Mesothelial cell of epicardium (in vitro differentiated cells): ENCODE measurements at regions not wholly inside any gene's neighbourhood (a gene's known extent, or its start where the extent isn't known, plus 50 kb on each side); places are given as distances from the start of the nearest gene placed in this dataset.

Experiments
- DNase-seq, 2 experiments: peaks; one replicate each; pipeline ENCODE4 v3.0.0; 2021; ENCODE audit warnings: low spot score in 2 of 2; ENCODE audit not compliant: unreplicated experiment in 2 of 2
- H3K27ac Mint-ChIP-seq: 2 replicates; pipeline ENCODE4 v1.8.0; 2021; ENCODE audit warnings: mixed read lengths
- H3K27me3 Mint-ChIP-seq: 2 replicates; pipeline ENCODE4 v1.8.0; 2021; ENCODE audit warnings: low read depth, mixed read lengths
- H3K36me3 Mint-ChIP-seq: 2 replicates; pipeline ENCODE4 v1.8.0; 2021; ENCODE audit warnings: mixed read lengths
- H3K4me1 Mint-ChIP-seq: 2 replicates; pipeline ENCODE4 v1.8.0; 2021; ENCODE audit warnings: mixed read lengths
- H3K4me3 Mint-ChIP-seq: 2 replicates; pipeline ENCODE4 v1.8.0; 2021; ENCODE audit warnings: mild to moderate bottlenecking, moderate library complexity, mixed read lengths
- H3K9me3 Mint-ChIP-seq: 2 replicates; pipeline ENCODE4 v1.8.0; 2021; ENCODE audit warnings: mixed read lengths
- CTCF ChIP-seq: fragments of 200-600 bp; sonication (generic); IDR thresholded peaks from one replicate; pipeline ENCODE4 v1.5.0; 2021; ENCODE audit warnings: antibody characterized with exemption; ENCODE audit not compliant: unreplicated experiment

DNA sequence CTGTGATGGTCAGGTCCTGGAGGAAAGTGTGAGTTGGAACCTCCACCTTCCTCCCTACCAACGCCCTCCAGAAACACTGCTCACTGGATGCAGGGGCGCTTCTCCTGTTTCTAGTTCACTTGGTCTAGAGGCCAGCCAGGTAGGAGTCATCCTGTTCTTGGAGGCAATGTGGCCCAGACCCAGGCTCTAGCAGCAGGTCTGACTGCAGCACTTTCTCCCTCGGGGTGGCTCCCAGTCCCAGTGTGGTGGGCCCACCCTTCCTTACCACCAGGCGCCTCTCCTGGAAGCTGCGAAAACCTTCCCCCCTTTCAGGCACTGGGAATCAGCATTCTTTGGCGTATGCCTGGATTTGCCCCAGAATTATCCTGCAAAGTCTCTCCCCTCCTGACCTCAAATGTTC lies 292.8 kb downstream of the SOX11 start:
- H3K27ac Mint-ChIP-seq = no peak overlapping the region
- TF ChIP-seq CTCF = no peak
- no peaks in the 10 kb centered on the region for H3K9me3 Mint-ChIP-seq
- H3K4me1 Mint-ChIP-seq = peaks cover 30% of the 10 kb centered on the region
- no peaks in the 10 kb centered on the region for H3K36me3 Mint-ChIP-seq
- no peak overlapping the region for H3K4me3 Mint-ChIP-seq
- peaks cover 8% of the 10 kb centered on the region for H3K27me3 Mint-ChIP-seq
- DNase-seq = no peak

- Mint-ChIP-seq H3K9me3 (no peaks in the 10 kb centered on the region), H3K4me1 (peaks cover 24% of the 10 kb centered on the region), H3K4me3 (no peak overlapping the region), H3K36me3 (no peaks in the 10 kb centered on the region), H3K27me3 (peaks cover 8% of the 10 kb centered on the region), H3K27ac (no peak overlapping the region)
- no peak for DNase-seq
- TF ChIP-seq CTCF = no peak
Observed at GRCh38 chr2:5985536-5986385, 293.6 kb downstream of the SOX11 start.

GRCh38 chr2:5986801-5987787 lies 294.9 kb downstream of the SOX11 start:
- H3K27ac Mint-ChIP-seq = no peak overlapping the region

GRCh38 chr2:5988120-5988519 lies 295.9 kb downstream of the SOX11 start:
- Mint-ChIP-seq H3K4me1 (peaks cover 25% of the 10 kb centered on the region), H3K36me3 (no peaks in the 10 kb centered on the region)

More at GRCh38 chr2:5986801-5987787, 294.9 kb downstream of the SOX11 start:
- Mint-ChIP-seq H3K4me3 (no peak overlapping the region), H3K4me1 (peaks cover 25% of the 10 kb centered on the region), H3K27me3 (peaks cover 8% of the 10 kb centered on the region), H3K36me3 (no peaks in the 10 kb centered on the region), H3K9me3 (no peaks in the 10 kb centered on the region)
- no peak for DNase-seq
- no peak for TF ChIP-seq CTCF

More at GRCh38 chr2:5988120-5988519, 295.9 kb downstream of the SOX11 start:
- no peak for TF ChIP-seq CTCF
- no peaks in the 10 kb centered on the region for H3K9me3 Mint-ChIP-seq
- no peak overlapping the region for H3K27ac Mint-ChIP-seq
- DNase-seq = no peak
- H3K27me3 Mint-ChIP-seq = peaks cover 6% of the 10 kb centered on the region
- H3K4me3 Mint-ChIP-seq = no peak overlapping the region
